Activated CD4-positive, alpha-beta T cell treated with anti-CD3 and anti-CD28 coated beads, Interleukin-2, amount 50 U/mL, for 16 hours (primary cell): ENCODE measurements at regions not wholly inside any gene's neighbourhood (a gene's known extent, or its start where the extent isn't known, plus 50 kb on each side); places are given as distances from the start of the nearest gene placed in this dataset.

Experiments
- DNase-seq: peaks from one replicate; pipeline ENCODE4 v3.0.0-alpha.2; 2020

- DNase-seq, result no peak
Measured at GRCh38 chr1:34618381-34618780, 136.5 kb upstream of the GJB5 start.

- no peak for DNase-seq
Measured at GRCh38 chr1:34619256-34619655, 135.6 kb upstream of the GJB5 start.

- DNase-seq, result no peak
Measured at GRCh38 chr1:34621916-34622315, 132.9 kb upstream of the GJB5 start.

- DNase-seq, result no peak
Measured at GRCh38 chr1:34625521-34626015, 129.3 kb upstream of the GJB5 start.

- DNase-seq, result no peak
Measured at GRCh38 chr1:34627465-34628240, 127.2 kb upstream of the GJB5 start.

- no peak for DNase-seq
Measured at GRCh38 chr1:34631126-34631525, 123.7 kb upstream of the GJB5 start.

- DNase-seq, result no peak
Measured at GRCh38 chr1:34639701-34640100, 115.1 kb upstream of the GJB5 start.

GRCh38 chr1:34640654-34641401 lies 114.0 kb upstream of the GJB5 start:
- no peak for DNase-seq

- DNase-seq, result no peak
Measured at GRCh38 chr1:34642679-34643078, 112.2 kb upstream of the GJB5 start.

GRCh38 chr1:34645109-34645688 lies 109.6 kb upstream of the GJB5 start:
- DNase-seq, result no peak

- DNase-seq, result no peak
Measured at GRCh38 chr1:34645919-34646318, 108.9 kb upstream of the GJB5 start.

- DNase-seq, result no peak
Measured at GRCh38 chr1:34648501-34648900, 106.3 kb upstream of the GJB5 start.

- DNase-seq, result no peak
Measured at GRCh38 chr1:34650090-34650489, 104.8 kb upstream of the GJB5 start.

- no peak for DNase-seq
Measured at GRCh38 chr1:34650800-34651199, 104.0 kb upstream of the GJB5 start.

GRCh38 chr1:34653110-34653509 lies 101.7 kb upstream of the GJB5 start:
- no peak for DNase-seq

- DNase-seq, result no peak
Measured at GRCh38 chr1:34655206-34655874, 99.5 kb upstream of the GJB5 start.

GRCh38 chr1:34655875-34656240 lies 99.0 kb upstream of the GJB5 start:
- DNase-seq, result no peak

GRCh38 chr1:34656299-34656698 lies 98.5 kb upstream of the GJB5 start:
- DNase-seq, result no peak

- no peak for DNase-seq
Measured at GRCh38 chr1:34656731-34657130, 98.1 kb upstream of the GJB5 start.

- DNase-seq, result no peak
Measured at GRCh38 chr1:34657266-34657665, 97.6 kb upstream of the GJB5 start.

- DNase-seq, result no peak
Measured at GRCh38 chr1:34657849-34658248, 97.0 kb upstream of the GJB5 start.

- DNase-seq, result no peak
Measured at GRCh38 chr1:34663031-34663430, 91.8 kb upstream of the GJB5 start.

GRCh38 chr1:34668063-34668462 lies 86.8 kb upstream of the GJB5 start:
- DNase-seq, result no peak
